Limb (tissue), 2 donors: ENCODE measurements at regions not wholly inside any gene's neighbourhood (a gene's known extent, or its start where the extent isn't known, plus 50 kb on each side); places are given as distances from the start of the nearest gene placed in this dataset.
"Not testable (repeated sequence)": the region's sequence is repeated elsewhere in the genome, so short reads cannot be mapped to it uniquely, and the experiment has no call there.

Source experiments
- DNase-seq, 2 donors: peaks; one replicate each; pipeline ENCODE4 v3.0.0-alpha.2; 2016; ENCODE audit errors: extremely low spot score in 2 of 2

DNA sequence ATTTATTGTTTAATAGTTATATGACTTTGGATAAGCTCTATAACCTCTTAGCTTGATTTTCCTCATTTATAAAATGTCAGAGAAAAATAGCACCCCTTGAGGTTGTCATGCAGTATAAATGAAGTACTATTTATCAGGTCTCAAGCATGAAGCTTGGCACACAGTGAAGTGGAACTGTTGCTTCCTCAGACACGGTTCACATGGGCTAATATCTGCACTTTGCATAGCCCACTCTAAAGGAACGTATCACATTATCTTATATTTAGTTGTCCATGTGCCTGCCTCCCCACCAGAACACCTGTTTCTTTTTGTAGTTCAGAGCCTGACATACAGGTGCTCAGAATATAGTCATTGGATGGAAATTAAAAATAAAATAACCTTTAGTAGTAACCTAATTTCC, 273.7 kb downstream of the SOX2 start:
- no peak for DNase-seq

DNA sequence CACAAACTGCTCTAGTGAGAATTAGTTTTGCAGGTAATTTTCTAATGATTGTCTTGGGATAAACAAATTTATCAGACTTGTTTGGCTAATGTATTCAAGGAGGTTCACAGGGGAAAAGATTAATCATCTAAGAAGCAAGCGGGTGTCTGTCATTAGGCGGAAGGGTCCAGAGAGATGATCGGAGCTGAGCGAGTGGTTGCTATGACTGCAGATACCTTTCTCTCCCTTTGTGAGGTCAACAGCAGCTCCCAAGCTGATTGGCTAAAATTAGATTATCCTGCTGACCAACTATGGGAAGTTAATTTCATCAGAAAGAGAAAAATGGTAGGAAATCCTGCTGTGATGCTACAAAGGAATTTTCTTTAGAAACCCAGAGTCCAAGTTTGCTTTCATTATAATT, 276.0 kb downstream of the SOX2 start:
- no peak for DNase-seq

DNA sequence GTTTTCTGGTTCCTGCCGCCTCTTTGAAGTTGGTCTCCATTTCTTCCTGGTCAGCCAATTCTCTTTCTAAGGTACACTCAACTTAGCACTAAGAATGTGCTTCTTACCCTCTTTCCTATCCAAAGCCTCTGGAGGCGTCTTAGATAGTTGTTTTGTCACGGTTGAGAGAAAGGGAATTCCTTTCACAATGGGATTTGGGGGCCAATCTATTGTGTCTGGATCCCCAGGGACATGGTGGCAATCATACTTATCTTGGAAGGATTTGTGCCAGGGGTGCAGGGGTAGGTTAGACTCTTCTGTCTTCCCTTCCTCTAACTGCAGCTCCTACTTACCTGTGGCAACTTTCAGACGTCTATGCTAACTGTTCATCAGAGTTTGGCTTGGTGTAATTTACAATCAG, 287.1 kb downstream of the SOX2 start:
- no peak for DNase-seq

DNA sequence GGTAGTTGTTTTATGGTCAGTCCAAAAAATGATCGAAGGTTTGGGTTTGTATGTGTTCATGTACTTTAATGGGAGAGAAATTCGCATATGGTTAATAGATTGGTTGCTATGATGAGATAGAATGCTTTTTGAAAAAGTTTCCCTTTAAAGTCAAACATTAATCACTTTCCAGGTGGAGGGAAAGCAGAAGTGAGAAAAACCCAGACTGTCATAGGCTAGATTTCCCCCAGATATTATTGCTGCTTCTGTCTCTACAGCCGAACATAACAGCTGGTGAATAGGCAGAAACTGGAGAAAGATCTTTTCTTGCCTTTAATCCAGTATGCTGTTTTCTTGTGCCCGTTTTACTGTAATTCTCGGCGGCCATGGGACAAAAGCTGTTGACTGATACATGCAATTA, 287.6 kb downstream of the SOX2 start:
- DNase-seq, result no peak

DNA sequence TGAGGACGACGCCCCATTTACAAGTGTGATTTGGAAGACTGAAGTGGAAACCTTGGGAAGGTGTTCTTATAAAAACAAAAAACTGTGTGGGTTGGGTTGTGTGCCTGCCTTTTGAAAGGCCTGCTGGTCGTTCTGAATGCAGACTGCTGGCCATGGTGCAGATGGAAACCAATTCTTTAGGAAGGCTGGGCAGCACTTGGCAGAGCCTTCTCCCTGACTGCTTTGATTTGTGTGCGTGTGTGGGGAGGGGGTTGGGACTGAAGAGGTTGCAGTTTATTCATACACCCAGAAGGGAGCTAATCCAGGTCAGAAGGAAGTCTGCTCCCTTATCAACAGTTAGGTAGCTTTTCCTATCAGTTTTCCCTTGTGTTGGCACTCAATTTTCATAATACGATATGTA, 288.7 kb downstream of the SOX2 start:
- DNase-seq, result no peak

DNA sequence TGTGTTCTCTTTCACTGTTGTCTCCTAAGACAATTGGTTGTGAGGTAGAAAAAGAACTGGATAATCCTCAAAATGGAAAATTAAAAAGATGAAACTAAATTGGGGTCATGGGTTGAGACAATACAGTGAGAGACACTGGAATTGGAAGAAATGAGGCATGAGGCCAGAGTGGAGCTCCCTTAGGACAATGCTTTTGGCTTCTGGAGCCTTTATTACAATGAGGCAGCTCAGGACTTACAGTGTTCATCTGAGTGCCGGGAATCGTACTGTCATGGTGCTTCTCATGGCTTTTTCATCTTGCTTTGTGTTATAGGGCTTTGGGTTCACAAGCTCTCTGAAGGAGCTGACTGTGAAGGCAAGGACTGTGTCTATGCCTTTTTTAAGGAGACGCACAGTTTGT, 293.5 kb downstream of the SOX2 start:
- no peak for DNase-seq

DNA sequence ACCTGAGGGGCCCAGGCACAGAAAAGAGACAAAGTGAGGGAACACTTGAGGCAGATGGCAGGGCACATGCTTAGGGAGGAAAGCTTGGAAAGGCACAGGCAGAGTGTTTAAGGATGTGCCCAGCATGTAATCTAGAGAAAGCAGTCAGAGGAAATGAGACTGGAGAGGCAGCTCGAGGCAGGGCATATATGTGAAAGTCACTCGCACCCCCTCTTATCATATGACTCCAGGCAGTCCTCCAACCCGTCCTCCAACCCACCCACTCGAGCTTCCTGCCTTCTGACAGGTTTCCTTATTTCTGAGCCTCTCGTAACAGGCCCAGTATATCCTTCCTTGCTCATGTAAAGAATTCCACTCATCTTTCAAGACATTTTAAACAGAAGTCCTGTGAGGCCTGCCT, 294.0 kb downstream of the SOX2 start:
- no peak for DNase-seq

DNA sequence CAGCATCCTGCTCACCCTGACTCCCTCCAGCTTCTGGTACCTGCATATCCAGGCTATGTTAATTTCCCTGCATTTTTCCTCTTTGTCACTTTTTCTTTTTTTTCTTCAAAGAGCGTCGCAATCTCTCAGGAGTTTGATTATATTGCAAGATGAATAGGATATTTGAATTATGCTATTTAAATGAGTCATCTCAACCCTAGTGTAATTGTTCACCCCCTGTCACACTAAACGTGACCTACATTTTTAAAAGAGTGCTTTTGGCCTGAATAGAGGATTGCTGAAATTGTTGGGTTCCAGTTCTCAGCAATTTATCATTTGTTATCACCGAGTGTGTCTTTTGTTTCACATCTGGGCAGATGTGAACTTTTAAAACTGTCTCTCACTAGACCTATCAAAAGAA, 294.7 kb downstream of the SOX2 start:
- DNase-seq, result no peak

DNA sequence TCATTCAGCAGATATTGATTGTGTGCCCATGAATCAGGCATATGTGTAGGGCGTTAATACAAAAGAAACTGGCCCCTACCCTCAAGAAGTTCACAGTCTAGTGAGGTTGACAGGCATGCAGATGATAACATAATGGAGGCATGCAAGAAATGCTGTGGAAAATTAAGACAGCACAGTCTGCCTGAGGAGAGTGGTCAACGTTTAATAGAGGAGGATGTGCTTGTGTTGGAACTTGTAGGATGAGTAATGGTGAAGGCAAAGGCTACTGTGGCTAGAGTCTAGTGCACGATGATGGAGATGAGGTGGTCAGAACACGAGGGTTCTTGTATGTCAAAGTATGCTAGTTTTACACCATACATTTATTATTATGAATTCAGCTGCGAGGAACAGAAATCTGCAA, 295.7 kb downstream of the SOX2 start:
- no peak for DNase-seq

DNA sequence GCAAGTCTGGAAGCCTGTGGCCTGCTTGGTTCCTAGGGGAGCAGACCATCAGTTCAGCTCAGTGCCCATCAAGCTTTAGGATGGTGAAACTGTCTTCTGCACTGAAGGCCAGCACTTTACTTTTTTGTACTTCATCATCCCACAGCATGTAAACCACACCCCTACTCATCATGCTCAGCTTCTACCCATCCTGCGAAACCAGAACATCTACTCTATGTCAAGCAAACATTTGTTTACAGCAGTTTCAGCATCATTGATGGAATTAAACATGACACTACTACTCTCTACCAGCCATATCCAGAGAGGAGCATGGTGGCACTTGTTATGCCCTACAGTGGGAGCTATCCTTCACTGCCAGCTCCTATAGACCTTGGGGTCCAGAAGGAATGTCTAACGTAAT, 306.6 kb downstream of the SOX2 start:
- DNase-seq, result no peak

DNA sequence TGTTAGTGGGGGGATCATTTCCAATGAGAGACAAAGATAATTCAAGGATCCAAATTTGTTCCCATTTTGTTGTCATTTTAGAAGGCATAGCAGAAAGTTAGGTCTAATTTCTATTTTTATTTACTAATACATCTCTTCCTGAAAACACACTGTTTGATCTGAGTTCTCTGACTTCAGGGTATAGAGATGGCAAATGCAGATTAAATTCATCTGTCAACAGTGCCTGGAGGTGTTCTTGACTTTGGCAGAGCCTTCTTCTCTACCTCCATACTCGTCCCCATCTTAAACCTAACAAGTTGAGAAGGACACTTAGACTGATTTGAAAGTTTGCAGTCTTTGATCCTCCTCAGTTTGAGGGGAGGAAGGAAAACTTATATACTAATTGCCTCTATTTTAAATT, 308.2 kb downstream of the SOX2 start:
- no peak for DNase-seq

DNA sequence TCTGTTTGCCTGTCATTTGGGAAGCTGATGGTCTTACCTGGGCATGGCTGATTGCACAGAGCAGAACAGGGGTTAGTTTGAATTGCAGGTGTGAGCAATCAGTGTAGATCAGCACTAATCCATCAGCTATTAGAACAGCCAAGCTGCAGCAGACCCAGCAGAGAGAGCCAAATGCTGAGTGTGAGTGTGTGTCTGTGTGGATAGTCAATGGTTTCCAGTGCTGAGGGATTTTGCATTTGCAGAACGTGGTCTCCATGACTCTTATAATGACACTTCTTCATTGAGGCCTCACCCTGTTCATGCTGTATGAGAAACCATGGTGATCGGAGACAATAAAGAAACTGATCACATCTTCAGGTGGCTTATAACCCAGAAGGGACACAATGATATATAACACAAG, 312.1 kb downstream of the SOX2 start:
- no peak for DNase-seq

DNA sequence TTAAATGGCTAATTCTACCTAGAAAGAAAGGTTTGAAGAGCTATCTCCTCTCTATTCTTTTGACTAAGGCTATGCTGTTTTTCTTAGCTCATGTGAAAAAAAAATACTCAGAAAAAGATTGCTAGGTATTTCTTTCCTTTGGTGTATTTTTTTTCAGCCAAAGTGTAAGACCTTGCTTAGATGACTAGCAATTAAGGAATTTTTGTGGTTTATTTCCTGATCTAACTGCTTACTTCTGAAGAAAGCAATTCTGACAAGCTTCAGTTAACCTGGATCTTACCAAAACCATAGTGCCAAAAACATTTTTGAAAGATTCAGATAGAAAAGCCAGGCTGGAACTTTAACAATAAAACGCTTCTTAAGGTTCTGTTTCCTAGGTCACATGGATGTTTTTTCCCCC, 315.6 kb downstream of the SOX2 start:
- DNase-seq, result no peak

DNA sequence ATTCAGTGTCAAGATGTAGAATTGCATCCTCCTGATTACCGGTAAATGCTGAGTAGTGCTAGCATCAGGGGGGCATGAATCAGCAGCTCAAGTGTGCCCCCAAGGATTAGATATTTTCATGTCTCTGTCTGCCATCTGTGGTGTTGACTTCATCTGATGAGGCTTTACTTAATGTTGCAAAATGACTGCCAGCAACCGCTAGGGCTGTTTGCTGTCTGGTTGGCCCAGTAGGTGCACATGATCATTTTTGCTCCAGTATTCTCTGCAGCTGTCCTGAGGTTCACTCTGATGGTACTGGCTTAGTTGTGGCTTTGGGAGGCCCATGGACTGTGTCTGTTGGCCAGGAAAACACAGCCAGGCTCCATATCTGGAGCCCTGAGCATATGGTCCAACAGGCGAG, 316.4 kb downstream of the SOX2 start:
- DNase-seq, result no peak

DNA sequence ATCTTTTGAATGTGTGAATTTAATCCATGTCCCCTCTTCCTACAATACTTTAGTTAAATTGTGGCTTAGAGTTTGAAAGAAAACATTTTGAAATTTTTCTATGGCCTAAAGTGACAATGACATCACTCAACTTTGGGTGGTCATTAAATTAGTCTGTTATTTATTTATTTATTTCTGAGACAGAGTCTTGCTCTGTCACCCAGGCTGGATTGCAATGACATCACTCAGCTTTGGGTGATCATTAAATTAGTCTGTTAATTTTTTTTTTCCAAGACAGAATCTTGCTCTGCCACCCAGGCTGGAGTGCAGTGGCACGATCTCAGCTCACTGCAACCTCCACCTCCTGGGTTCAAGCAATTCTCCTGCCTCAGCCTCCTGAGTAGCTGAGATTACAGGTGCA, 322.5 kb downstream of the SOX2 start:
- DNase-seq, result not testable (repeated sequence)

DNA sequence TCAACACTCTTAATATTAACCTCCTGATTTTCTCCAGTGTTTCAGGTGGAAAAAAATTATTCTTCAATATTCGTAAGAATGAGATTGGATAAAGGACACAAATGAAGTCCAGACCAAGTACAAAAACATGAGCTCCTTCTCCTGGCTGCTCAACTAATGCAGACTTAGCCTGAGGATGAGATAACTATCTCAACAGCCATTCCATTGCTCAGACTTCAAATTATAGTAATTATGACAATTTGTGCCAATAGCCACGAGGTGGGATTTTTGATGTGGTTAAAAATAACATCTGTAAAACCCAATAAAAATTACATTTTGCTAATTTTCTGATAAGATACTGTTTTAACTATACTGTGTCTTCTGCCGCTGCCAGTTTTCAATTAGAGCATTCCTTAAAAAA, 323.6 kb downstream of the SOX2 start:
- DNase-seq, result no peak

DNA sequence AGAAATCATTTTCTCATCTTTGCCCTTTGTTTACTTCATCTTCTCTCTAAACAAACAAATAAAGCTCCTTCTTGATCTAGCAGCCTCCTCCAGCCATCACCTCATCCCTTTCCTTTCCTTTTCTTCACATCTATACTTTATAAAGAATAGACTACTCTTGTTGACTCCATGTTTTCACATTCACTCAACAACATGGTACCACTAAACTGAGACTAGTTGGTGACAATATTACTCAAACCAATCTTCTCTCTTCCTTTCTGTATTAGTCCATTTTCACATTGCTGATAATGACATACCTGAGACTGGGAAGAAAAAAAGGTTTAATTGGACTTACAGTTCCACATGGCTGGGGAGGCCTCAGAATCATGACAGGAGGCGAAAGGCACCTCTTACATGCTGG, 324.7 kb downstream of the SOX2 start:
- DNase-seq, result no peak

DNA sequence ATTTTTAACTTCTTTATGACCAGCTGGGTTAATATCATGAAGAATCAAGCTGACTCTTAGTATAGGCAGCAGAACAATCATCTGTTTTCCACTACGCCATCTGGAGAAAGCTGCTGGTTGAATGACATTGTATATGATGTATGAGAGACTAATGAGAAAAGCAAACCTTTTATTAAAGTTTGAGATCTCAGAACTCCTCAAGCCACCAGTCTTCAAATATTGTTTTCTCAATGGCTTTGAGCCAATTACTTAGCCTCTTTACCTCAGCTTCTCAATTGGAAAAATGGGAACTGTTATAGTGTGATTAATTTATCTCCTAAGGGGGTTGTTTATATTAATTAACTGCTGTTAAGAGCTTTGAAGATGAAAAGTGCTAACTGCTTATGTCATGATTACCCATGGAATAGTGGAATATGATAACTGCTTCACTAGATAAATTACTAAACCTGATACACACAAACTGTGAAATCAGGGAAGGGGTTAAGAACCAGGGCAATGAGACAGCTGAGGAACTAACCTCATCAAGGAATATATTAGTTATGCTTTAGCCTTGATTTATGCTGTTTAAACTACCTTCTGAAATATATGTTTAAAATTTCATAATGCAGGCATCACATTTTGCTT, 330.1 kb downstream of the SOX2 start:
- DNase-seq, result peak in 1 of 2 donors; percentile 13

DNA sequence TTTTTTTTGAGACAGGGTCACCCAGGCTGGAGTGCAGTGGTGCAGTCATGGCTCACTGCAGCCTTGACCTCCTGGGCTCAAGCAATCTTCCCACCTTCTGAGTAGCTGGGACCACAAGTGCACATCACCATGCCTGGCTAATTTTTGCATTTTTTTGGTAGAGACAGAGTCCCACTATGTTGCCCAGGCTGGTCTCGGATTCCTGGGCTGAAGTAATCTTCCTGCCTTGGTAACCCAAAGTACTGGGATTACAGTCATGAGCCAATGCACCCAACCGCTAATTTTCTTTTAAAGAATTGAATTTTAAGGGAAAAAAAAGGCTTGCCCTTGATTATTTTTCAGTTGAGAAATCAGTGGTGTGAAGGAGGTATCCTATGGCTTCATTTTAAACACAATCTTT, 334.0 kb downstream of the SOX2 start:
- no peak for DNase-seq

DNA sequence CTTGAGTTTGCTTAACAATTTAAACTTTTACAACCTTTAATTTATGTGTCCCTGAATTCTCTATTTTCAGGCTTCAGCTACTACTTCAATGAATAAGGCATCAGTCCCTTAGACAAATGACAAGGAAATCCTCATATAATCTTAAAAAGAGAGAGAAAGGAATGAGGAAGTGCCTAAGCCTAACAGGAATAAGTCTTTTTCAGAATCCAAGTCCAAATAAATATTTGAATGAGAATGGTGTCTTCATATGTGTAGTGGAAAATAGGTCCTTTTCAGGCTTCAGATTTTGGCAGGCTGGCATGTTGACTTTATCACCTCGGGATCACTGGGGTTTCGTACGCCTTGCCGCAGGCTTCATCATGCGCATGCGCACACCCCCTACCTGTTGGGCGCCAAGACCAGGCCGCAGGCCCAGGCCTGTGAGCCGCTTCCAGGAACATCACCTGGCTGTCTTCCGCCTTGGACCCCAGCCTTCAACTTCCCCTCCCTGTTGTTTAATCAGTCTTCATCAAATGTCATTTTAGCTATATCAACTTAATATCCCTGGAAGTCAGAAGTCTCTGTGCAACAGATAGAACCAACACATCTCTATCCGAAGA, 334.5 kb downstream of the SOX2 start:
- DNase-seq, result no peak

DNA sequence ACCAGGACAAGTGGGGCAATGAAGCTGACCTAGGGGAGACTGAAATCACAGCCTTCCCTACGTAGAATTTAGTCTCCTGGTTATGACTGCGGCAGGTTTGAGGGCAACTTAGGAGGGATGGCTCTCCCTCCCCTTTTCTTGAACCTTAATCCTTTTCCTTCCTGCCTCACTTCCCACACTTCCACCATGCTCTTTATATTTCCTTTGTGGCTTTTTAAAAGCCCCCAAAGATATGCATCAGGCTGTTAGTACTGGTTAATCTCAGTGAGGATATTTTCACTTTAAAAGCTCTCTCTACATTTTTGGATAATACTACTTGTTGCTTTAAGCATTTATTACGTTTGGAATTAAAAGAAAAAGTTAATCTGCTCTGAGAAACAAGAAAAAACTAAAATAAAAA, 339.2 kb downstream of the SOX2 start:
- DNase-seq, result no peak

DNA sequence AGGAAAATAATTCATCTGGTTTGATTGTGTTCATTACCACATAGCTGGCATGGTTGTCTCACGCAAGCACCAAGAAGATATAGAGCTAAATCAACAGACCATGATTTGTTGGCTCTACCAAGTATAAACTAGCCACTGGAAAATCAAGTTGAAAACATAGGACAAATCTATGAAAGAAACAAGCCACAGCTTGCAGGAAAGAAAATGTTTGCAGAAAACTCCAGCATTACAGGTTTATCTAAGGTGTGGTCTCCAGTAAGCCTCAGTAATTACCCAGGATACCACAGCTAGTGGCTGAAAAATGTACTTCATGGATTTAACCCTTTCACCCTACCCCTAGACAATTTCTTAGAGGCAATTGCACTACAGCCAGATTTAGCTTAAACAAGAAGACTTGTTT, 340.6 kb downstream of the SOX2 start:
- no peak for DNase-seq

DNA sequence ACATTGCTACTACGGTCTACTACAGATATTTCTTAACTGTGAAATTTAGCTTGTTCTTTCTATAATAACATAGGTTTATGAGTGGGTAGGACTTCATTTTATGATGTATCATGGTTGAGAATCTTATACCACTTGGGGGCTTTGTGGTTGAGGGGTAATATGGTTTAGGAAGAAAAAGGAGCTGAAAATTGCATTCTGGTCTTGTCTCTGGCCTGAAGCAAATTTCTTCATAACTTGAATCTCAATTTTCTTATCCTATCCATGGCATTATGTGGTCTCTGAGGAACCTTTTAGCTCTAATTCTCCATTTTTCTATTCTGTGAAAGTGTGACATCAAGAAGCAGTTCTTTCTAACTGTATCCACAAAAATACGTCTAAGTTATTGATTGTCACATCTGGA, 341.0 kb downstream of the SOX2 start:
- DNase-seq, result no peak

DNA sequence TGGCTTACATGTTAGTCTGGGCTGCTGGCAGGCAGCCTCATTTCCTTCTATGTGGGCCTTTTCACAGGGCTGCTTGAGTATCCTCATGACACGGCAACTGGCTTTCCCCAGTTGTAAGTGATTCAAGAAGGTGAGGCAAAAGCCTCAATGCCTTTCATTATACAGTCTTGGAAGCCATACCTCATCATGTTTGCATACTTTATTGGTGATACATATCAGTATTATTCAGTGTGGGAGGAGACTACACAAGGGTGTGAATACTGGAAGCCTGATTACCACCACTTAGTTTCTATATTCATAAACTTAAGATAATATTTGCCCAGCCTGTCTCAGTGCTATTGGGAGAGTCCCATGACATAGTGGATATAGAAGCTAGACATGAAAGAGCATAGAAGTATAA, 346.8 kb downstream of the SOX2 start:
- DNase-seq, result no peak
